GM23338 (cell line): ENCODE measurements at regions not wholly inside any gene's neighbourhood (a gene's known extent, or its start where the extent isn't known, plus 50 kb on each side); places are given as distances from the start of the nearest gene placed in this dataset.

Experiments used
- CREB1 ChIP-seq: fragments of 250-450 bp; sonication (Bioruptor Pico); IDR thresholded peaks from 2 replicates; pipeline ENCODE4 v1.5.0; 2020; ENCODE audit warnings: low read depth, mild to moderate bottlenecking, moderate library complexity
- CTCF ChIP-seq, 2 experiments: fragments of 200-600 bp in 1 of 2; sonication (generic) in 1 of 2; conservative IDR thresholded peaks; 2 replicates each; pipeline versions ENCODE4 v1.5.1 to v1.6.1; 2016 to 2017; ENCODE audit warnings: antibody characterized with exemption in 2 of 2, low read depth in 2 of 2, mild to moderate bottlenecking in 2 of 2, moderate library complexity in 1 of 2
- EZH2 ChIP-seq: fragments of 200-600 bp; sonication (generic); IDR thresholded peaks from one replicate; pipeline ENCODE4 v1.8.0; 2017; ENCODE audit warnings: antibody characterized with exemption, mild to moderate bottlenecking, low read depth; ENCODE audit not compliant: unreplicated experiment
- EZH2phosphoT487 ChIP-seq: fragments of 200-600 bp; sonication (generic); IDR thresholded peaks from one replicate; pipeline ENCODE4 v1.8.1; 2018; ENCODE audit warnings: antibody characterized with exemption; ENCODE audit not compliant: unreplicated experiment
- JUNB ChIP-seq: IDR thresholded peaks from one replicate; pipeline ENCODE4 v1.6.1; 2016; ENCODE audit warnings: antibody characterized with exemption; ENCODE audit not compliant: unreplicated experiment
- NANOG ChIP-seq: IDR thresholded peaks from 2 replicates; pipeline ENCODE4 v1.6.1; 2016; ENCODE audit warnings: antibody characterized with exemption, borderline replicate concordance
- POLR2AphosphoS5 ChIP-seq: IDR thresholded peaks from 2 replicates; pipeline ENCODE4 v1.6.1; 2016; ENCODE audit warnings: antibody characterized with exemption, low read depth
- ZNF114 ChIP-seq: fragments of 250-450 bp; sonication (Bioruptor Pico); IDR thresholded peaks from 2 replicates; pipeline ENCODE4 v1.5.0; 2020; ENCODE audit warnings: mild to moderate bottlenecking, moderate library complexity
- TF ChIP-seq, protein P1 (sequence below): IDR thresholded peaks from one replicate; pipeline ENCODE4 v1.6.1; 2018; ENCODE audit warnings: antibody characterized with exemption; ENCODE audit not compliant: unreplicated experiment

GRCh38 chr4:100762738-100763137 lies 244.9 kb upstream of the EMCN start:
- TF ChIP-seq POLR2AphosphoS5 (no peak), CTCF (conservative IDR thresholded peaks at IDR 0.05; ENCODE audit: low read depth in 2 of 2) (no peak), JUNB (no peak), CREB1 (CRISPR knock-in tag) (no peak), ZNF114 (CRISPR knock-in tag) (no peak), NANOG (no peak), EZH2 (no peak), EZH2phosphoT487 (no peak)
- TF ChIP-seq, protein P1, sequence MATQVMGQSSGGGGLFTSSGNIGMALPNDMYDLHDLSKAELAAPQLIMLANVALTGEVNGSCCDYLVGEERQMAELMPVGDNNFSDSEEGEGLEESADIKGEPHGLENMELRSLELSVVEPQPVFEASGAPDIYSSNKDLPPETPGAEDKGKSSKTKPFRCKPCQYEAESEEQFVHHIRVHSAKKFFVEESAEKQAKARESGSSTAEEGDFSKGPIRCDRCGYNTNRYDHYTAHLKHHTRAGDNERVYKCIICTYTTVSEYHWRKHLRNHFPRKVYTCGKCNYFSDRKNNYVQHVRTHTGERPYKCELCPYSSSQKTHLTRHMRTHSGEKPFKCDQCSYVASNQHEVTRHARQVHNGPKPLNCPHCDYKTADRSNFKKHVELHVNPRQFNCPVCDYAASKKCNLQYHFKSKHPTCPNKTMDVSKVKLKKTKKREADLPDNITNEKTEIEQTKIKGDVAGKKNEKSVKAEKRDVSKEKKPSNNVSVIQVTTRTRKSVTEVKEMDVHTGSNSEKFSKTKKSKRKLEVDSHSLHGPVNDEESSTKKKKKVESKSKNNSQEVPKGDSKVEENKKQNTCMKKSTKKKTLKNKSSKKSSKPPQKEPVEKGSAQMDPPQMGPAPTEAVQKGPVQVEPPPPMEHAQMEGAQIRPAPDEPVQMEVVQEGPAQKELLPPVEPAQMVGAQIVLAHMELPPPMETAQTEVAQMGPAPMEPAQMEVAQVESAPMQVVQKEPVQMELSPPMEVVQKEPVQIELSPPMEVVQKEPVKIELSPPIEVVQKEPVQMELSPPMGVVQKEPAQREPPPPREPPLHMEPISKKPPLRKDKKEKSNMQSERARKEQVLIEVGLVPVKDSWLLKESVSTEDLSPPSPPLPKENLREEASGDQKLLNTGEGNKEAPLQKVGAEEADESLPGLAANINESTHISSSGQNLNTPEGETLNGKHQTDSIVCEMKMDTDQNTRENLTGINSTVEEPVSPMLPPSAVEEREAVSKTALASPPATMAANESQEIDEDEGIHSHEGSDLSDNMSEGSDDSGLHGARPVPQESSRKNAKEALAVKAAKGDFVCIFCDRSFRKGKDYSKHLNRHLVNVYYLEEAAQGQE = no peak
